Liver (tissue), 8 donors: ENCODE measurements at regions not wholly inside any gene's neighbourhood (a gene's known extent, or its start where the extent isn't known, plus 50 kb on each side); places are given as distances from the start of the nearest gene placed in this dataset.

Experiments used
- DNase-seq: peaks from one replicate; pipeline ENCODE4 v3.0.0-alpha.2; 2017; ENCODE audit warnings: low spot score
- H3K27ac ChIP-seq, 2 donors: one replicate each; pipeline ENCODE4 v1.7.0; 2013; ENCODE audit warnings: inconsistent platforms in 2 of 2, low read length in 2 of 2, control low read depth in 1 of 2, low read depth in 1 of 2, mild to moderate bottlenecking in 1 of 2
- H3K27me3 ChIP-seq, 4 donors: one replicate each; pipeline versions ENCODE4 v1.6.1 to v1.7.0; 2013; ENCODE audit warnings: low read length in 3 of 4, inconsistent platforms in 1 of 4, mild to moderate bottlenecking in 1 of 4, moderate library complexity in 1 of 4; ENCODE audit not compliant: control insufficient read depth in 4 of 4, insufficient read depth in 4 of 4
- H3K36me3 ChIP-seq, 4 donors: one replicate each; pipeline versions ENCODE4 v1.6.1 to v1.7.0; 2013; ENCODE audit warnings: low read length in 3 of 4, mild to moderate bottlenecking in 3 of 4, low read depth in 1 of 4, moderate library complexity in 1 of 4; ENCODE audit not compliant: control insufficient read depth in 4 of 4, insufficient read depth in 3 of 4
- H3K4me1 ChIP-seq, 4 donors: one replicate each; pipeline versions ENCODE4 v1.6.1 to v1.7.0; 2013; ENCODE audit warnings: low read length in 3 of 4, mild to moderate bottlenecking in 3 of 4, moderate library complexity in 1 of 4; ENCODE audit not compliant: control insufficient read depth in 4 of 4, insufficient read depth in 4 of 4
- H3K4me3 ChIP-seq, 3 donors: one replicate each; pipeline versions ENCODE4 v1.6.1 to v1.7.0; 2013; ENCODE audit warnings: low read length in 3 of 3, control low read depth in 1 of 3, low read depth in 1 of 3, mild to moderate bottlenecking in 1 of 3
- H3K9ac ChIP-seq, 2 donors: one replicate each; pipeline ENCODE4 v1.7.0; 2013; ENCODE audit warnings: low read length in 2 of 2, mild to moderate bottlenecking in 2 of 2, moderate library complexity in 2 of 2, control low read depth in 1 of 2, low read depth in 1 of 2
- H3K9me3 ChIP-seq, 4 donors: one replicate each; pipeline versions ENCODE4 v1.6.1 to v1.7.0; 2013; ENCODE audit warnings: low read length in 3 of 4; ENCODE audit not compliant: control insufficient read depth in 4 of 4
- CTCF ChIP-seq: fragments of 150-350 bp; IDR thresholded peaks from 2 replicates; pipeline ENCODE4 v1.5.1; 2017; ENCODE audit warnings: improper control_type of control experiment, low read depth, low read length; ENCODE audit not compliant: missing input control
- EGR1 ChIP-seq, 2 donors: IDR thresholded peaks; 2 replicates each; pipeline ENCODE4 v1.6.1; 2016 to 2018; ENCODE audit warnings: antibody characterized with exemption in 2 of 2, low read depth in 2 of 2
- FOXA1 ChIP-seq: IDR thresholded peaks from 2 replicates; pipeline ENCODE4 v1.6.1; 2016; ENCODE audit warnings: antibody characterized with exemption
- FOXA2 ChIP-seq: IDR thresholded peaks from 2 replicates; pipeline ENCODE4 v1.6.1; 2016; ENCODE audit warnings: antibody characterized with exemption
- GABPA ChIP-seq, 2 donors: IDR thresholded peaks in 1 of 2; conservative IDR thresholded peaks in 1 of 2; 2 replicates each; pipeline ENCODE4 v1.6.1; 2016; ENCODE audit warnings: antibody characterized with exemption in 2 of 2, mild to moderate bottlenecking in 1 of 2, moderate library complexity in 1 of 2
- HNF4A ChIP-seq, 2 donors: conservative IDR thresholded peaks; 2 replicates each; pipeline ENCODE4 v1.6.1; 2016; ENCODE audit warnings: antibody characterized with exemption in 2 of 2, mild to moderate bottlenecking in 2 of 2
- HNF4G ChIP-seq: IDR thresholded peaks from 2 replicates; pipeline ENCODE4 v1.6.1; 2016; ENCODE audit warnings: antibody characterized with exemption
- JUND ChIP-seq, 2 donors: IDR thresholded peaks; 2 replicates each; pipeline ENCODE4 v1.6.1; 2016; ENCODE audit warnings: antibody characterized with exemption in 2 of 2
- MAX ChIP-seq: IDR thresholded peaks from 2 replicates; pipeline ENCODE4 v1.6.1; 2016; ENCODE audit warnings: antibody characterized with exemption
- NR2F2 ChIP-seq: IDR thresholded peaks from 2 replicates; pipeline ENCODE4 v1.6.1; 2016; ENCODE audit warnings: antibody characterized with exemption
- RAD21 ChIP-seq, 2 donors: IDR thresholded peaks; 2 replicates each; pipeline ENCODE4 v1.6.1; 2016; ENCODE audit warnings: antibody characterized with exemption in 2 of 2, mild to moderate bottlenecking in 2 of 2
- RXRA ChIP-seq, 2 donors: IDR thresholded peaks; 2 replicates each; pipeline ENCODE4 v1.6.1; 2017 to 2018; ENCODE audit warnings: antibody characterized with exemption in 2 of 2, mild to moderate bottlenecking in 1 of 2
- SP1 ChIP-seq: IDR thresholded peaks from 2 replicates; pipeline ENCODE4 v1.6.1; 2018; ENCODE audit warnings: antibody characterized with exemption, mild to moderate bottlenecking
- YY1 ChIP-seq: IDR thresholded peaks from 2 replicates; pipeline ENCODE4 v1.6.1; 2016; ENCODE audit warnings: antibody characterized with exemption, mild to moderate bottlenecking
- WGBS: extraction: QIAGEN DNeasy Blood & Tissue Kit; methylation state at CpG from one replicate; pipeline ENCODE4 v1.1.7; 2013; 5-methylcytosine and 5-hydroxymethylcytosine counted together
- TF ChIP-seq, protein P1 (sequence below): IDR thresholded peaks from 2 replicates; pipeline ENCODE4 v1.6.1; 2016; ENCODE audit warnings: antibody characterized with exemption
- TF ChIP-seq, protein P2 (sequence below): IDR thresholded peaks from 2 replicates; pipeline ENCODE4 v1.6.1; 2016; ENCODE audit warnings: antibody characterized with exemption, mild to moderate bottlenecking
- TF ChIP-seq, protein P3 (sequence below): IDR thresholded peaks from 2 replicates; pipeline ENCODE4 v1.6.1; 2016; ENCODE audit warnings: antibody characterized with exemption
- donor health status: healthy.
- donor health status: healthy.
- donor health status: healthy.
- donor health status: healthy.
- donor health status: healthy.

- TF ChIP-seq, protein P1, sequence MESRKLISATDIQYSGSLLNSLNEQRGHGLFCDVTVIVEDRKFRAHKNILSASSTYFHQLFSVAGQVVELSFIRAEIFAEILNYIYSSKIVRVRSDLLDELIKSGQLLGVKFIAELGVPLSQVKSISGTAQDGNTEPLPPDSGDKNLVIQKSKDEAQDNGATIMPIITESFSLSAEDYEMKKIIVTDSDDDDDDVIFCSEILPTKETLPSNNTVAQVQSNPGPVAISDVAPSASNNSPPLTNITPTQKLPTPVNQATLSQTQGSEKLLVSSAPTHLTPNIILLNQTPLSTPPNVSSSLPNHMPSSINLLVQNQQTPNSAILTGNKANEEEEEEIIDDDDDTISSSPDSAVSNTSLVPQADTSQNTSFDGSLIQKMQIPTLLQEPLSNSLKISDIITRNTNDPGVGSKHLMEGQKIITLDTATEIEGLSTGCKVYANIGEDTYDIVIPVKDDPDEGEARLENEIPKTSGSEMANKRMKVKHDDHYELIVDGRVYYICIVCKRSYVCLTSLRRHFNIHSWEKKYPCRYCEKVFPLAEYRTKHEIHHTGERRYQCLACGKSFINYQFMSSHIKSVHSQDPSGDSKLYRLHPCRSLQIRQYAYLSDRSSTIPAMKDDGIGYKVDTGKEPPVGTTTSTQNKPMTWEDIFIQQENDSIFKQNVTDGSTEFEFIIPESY, result no peak
- TF ChIP-seq YY1, result no peak
- no peak for TF ChIP-seq MAX
- no peak for TF ChIP-seq GABPA (IDR thresholded peaks at IDR 0.05 in 1 of 2, conservative IDR thresholded peaks at IDR 0.05 in 1 of 2)
- no peak for TF ChIP-seq JUND (IDR thresholded peaks at IDR 0.05)
Measured at GRCh38 chr10:92750791-92751533, 61.2 kb downstream of the HHEX start (continued).

- H3K4me1 ChIP-seq, result peaks cover 0 to 4% (median 0%) of the 10 kb centered on the region in 4 donors
- WGBS, result 98% methylated on average over 2 of the region's 2 CpGs
- no peak overlapping the region for H3K9ac ChIP-seq
- no peak overlapping the region for H3K27ac ChIP-seq
- no peak for TF ChIP-seq FOXA2
- H3K9me3 ChIP-seq, result no peaks in the 10 kb centered on the region
- no peaks in the 10 kb centered on the region for H3K36me3 ChIP-seq
- H3K4me3 ChIP-seq, result no peak overlapping the region
- H3K27me3 ChIP-seq, result no peaks in the 10 kb centered on the region
- DNase-seq, result no peak
Measured at GRCh38 chr10:92751534-92751811, 61.7 kb downstream of the HHEX start.

GRCh38 chr10:92751827-92752226 is 62.1 kb downstream of the HHEX start:
- Histone ChIP-seq H3K9ac (no peak overlapping the region), H3K36me3 (no peaks in the 10 kb centered on the region), H3K9me3 (no peaks in the 10 kb centered on the region), H3K4me1 (peaks cover 0 to 4% (median 0%) of the 10 kb centered on the region in 4 donors), H3K27ac (no peak overlapping the region), H3K27me3 (no peaks in the 10 kb centered on the region), H3K4me3 (no peak overlapping the region)
- 95% methylated on average over 2 of the region's 2 CpGs for WGBS
- TF ChIP-seq EGR1 (IDR thresholded peaks at IDR 0.05; ENCODE audit: low read depth in 2 of 2) (no peak), FOXA2 (no peak), SP1 (no peak), GABPA (IDR thresholded peaks at IDR 0.05 in 1 of 2, conservative IDR thresholded peaks at IDR 0.05 in 1 of 2) (no peak), HNF4G (no peak), CTCF (no peak), FOXA1 (no peak), RAD21 (IDR thresholded peaks at IDR 0.05) (no peak), MAX (no peak), JUND (IDR thresholded peaks at IDR 0.05) (no peak), NR2F2 (no peak), YY1 (no peak), RXRA (IDR thresholded peaks at IDR 0.05) (no peak), HNF4A (conservative IDR thresholded peaks at IDR 0.05) (no peak)
- TF ChIP-seq, protein P2, sequence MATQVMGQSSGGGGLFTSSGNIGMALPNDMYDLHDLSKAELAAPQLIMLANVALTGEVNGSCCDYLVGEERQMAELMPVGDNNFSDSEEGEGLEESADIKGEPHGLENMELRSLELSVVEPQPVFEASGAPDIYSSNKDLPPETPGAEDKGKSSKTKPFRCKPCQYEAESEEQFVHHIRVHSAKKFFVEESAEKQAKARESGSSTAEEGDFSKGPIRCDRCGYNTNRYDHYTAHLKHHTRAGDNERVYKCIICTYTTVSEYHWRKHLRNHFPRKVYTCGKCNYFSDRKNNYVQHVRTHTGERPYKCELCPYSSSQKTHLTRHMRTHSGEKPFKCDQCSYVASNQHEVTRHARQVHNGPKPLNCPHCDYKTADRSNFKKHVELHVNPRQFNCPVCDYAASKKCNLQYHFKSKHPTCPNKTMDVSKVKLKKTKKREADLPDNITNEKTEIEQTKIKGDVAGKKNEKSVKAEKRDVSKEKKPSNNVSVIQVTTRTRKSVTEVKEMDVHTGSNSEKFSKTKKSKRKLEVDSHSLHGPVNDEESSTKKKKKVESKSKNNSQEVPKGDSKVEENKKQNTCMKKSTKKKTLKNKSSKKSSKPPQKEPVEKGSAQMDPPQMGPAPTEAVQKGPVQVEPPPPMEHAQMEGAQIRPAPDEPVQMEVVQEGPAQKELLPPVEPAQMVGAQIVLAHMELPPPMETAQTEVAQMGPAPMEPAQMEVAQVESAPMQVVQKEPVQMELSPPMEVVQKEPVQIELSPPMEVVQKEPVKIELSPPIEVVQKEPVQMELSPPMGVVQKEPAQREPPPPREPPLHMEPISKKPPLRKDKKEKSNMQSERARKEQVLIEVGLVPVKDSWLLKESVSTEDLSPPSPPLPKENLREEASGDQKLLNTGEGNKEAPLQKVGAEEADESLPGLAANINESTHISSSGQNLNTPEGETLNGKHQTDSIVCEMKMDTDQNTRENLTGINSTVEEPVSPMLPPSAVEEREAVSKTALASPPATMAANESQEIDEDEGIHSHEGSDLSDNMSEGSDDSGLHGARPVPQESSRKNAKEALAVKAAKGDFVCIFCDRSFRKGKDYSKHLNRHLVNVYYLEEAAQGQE, result no peak
- TF ChIP-seq, protein P3, sequence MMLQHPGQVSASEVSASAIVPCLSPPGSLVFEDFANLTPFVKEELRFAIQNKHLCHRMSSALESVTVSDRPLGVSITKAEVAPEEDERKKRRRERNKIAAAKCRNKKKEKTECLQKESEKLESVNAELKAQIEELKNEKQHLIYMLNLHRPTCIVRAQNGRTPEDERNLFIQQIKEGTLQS, result no peak
- no peak for DNase-seq
